GM18870 (cell line): ENCODE measurements at regions not wholly inside any gene's neighbourhood (a gene's known extent, or its start where the extent isn't known, plus 50 kb on each side); places are given as distances from the start of the nearest gene placed in this dataset.
A peak's percentile ranks its signal among the peaks of the same experiment; 100 is the strongest.
"Not testable (repeated sequence)": the region's sequence is repeated elsewhere in the genome, so short reads cannot be mapped to it uniquely, and the experiment has no call there.

Experiments
- ATAC-seq: cut with Tn5 transposase; IDR thresholded peaks from one replicate; pipeline ENCODE4 v1.9.1; 2021; ENCODE audit warnings: moderate library complexity; ENCODE audit not compliant: unreplicated experiment

DNA sequence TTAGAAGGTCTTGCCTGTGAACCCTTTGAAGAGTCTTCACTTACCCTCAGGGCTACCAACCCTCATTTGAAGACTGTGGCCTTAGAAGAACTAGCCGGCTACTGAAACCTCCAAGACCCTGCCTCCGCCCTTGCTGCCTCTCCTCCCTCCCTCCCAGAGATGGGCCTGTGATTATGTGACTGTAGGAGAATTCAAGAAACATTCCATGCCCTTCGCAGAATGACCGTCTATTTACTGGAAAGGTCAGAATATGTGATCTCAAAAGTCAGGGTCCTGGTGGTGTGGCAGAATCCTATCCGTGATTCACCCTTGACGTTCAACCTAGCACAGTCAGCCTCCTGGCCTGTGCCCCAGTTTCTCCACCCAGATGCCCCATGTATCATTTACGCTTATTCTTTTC, 109.6 kb downstream of the CTNND1 start:
- ATAC-seq = no peak

- ATAC-seq = no peak
These were observed 111.8 kb downstream of the CTNND1 start for GRCh38 chr11:57873196-57873911.

GRCh38 chr11:57874981-57875380, 113.4 kb downstream of the CTNND1 start:
- ATAC-seq = no peak

DNA sequence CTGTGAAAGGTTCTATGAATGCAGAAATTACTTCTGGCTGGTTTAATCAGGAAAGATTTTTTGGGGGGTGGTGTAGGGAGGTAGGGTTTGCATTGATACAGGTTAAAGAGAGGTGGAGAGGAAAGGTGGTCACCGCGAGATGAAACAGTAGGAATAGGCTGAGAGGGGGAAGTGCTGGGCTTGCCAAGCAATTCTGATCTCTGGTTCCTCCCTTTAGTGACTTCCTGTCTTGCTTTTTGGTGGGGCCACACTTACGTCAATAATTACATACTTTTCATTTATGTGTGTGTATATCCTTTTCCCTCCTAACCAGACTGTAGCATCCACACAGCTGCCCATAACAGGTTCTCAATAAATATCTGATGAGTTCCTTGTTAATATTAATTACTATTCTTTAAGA, 120.0 kb downstream of the CTNND1 start:
- ATAC-seq = no peak

- no peak for ATAC-seq
These were observed 122.0 kb downstream of the CTNND1 start for GRCh38 chr11:57883630-57884029.

- ATAC-seq = no peak
These were observed 123.9 kb downstream of the CTNND1 start for GRCh38 chr11:57885298-57886050.

DNA sequence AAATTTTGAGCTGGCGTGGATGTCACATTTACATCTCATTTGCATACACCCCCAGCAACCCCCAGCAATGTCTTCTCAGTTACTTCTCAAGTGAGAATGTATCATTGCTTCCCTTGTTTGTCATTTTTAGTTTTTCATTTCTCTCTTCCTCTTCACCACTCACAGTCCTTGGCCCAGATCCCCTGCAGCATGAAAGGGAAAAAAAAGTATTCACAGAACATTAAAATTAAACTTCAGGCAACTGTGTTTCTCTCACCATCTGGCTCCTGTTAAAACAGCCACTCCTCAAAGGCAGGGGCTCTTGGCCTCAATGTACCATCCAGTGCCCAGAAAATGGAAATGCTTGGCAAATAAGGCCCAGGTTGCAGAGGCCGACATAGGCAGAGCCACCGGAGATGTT, 126.8 kb downstream of the CTNND1 start:
- ATAC-seq = no peak

DNA sequence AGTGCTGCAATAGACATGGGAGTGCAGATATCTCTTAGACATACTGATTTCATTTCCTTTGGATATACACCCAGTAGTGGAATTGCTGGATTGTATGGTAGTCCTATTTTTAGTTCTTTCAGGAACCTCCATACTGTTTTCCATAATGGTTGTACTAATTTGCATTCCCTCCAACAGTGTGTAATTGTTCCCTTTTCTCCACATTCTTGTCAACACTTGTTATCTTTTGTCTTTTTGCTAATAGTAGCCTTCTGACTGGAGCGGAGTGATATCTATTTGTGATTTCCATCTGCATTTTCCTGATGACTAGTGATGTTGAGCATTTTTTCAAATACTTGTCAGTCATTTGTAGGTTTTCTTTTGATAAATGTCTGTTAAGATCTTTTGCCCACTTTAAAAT, 128.9 kb downstream of the CTNND1 start:
- no peak for ATAC-seq

GRCh38 chr11:57893200-57893599, 130.5 kb upstream of the OR9Q1 start:
- not testable (repeated sequence) for ATAC-seq

DNA sequence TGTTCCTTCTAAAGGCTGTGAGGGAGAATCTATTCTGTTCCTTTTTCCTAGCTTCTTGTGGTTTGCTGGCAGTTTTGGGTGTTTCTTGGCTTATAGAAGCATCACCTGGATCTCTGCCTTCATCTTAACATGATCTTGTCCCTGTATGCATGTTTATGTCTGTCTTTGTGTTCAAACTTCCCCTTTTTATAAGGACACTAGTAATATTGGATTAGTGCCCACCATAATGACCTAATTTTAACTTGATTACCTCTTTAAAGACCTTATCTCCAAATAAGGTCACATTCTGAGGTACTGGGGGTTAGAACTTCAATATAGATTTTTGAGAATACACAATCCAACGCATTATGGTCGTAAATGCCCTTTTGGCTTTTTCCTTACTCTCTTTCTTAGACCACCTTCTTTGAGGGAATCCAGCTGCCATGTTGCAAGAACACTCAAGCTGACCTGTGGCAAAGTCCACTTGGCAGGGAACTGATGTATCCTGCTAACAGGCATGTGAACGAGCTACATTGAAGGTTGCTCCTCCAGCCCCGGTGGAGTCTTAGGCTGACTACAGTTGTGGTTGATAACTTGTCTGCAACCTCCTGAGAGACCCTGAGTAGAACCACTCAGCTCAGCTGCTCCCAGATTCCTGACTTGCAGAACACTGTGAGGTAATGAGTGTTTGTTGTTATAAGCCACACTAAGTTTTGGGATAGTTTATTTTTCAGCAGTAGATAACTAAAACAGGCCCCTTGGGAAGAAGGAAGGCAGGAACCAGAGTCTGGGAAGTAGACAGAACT, 127.1 kb upstream of the OR9Q1 start:
- ATAC-seq = no peak

DNA sequence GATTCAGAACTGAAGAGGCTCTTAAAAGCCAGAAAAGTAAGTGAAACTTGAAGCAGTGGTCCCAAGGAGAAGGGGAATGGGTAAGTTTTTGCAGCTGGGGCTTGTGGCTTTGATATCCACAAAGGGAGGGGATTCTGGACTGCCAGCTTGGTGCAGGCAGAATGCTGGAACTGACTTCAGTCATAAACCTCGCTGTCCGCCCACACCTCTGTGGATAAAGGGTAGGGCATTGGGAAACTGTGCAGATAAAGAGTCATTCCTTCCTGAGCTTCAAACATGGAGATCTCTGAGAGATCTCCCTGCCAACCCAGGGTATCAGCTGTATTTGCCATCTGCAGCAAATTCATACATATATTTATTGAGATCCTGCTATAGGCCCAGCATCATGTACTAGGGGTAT, 124.3 kb upstream of the OR9Q1 start:
- ATAC-seq = no peak

DNA sequence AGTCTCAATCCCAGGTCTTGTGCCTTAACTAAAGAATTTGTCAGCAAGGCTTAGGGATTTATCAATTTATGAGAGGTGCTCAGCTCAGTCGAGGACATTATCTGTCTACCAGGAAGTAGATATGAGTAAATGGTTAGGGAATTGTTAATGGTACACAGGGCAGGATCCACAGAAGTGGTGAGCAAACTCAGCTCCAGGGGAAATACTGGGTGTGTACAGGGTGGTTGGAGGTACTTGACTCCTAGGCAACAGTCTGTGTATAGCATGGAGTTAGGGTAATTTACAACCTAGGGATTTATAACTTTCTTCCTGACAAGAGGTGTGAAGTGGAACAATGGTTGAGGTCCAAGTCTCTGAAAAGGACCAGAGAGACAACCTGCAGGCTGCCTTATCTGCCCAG, 123.4 kb upstream of the OR9Q1 start:
- no peak for ATAC-seq

- no peak for ATAC-seq
These were observed 122.4 kb upstream of the OR9Q1 start for GRCh38 chr11:57901278-57901677.

DNA sequence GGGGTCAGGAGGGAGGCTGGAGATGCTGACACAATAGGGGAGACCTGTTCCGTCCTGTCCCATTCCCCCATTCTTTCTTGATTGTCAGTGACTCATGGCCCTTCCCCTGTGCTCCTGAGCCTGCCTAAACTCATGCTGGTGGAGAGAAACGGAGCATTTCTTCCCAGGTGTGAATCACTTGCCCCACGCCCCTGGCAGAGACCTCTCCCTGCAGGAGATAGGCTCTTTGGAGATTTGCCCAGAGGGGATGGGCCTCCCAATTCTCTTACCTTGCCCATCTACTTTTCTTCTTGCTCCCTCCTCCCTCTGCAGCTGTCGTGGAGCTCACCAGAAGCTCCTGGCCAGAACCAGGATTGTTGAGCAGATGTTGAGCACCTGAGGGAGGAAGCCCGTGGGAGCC, 121.9 kb upstream of the OR9Q1 start:
- no peak for ATAC-seq

DNA sequence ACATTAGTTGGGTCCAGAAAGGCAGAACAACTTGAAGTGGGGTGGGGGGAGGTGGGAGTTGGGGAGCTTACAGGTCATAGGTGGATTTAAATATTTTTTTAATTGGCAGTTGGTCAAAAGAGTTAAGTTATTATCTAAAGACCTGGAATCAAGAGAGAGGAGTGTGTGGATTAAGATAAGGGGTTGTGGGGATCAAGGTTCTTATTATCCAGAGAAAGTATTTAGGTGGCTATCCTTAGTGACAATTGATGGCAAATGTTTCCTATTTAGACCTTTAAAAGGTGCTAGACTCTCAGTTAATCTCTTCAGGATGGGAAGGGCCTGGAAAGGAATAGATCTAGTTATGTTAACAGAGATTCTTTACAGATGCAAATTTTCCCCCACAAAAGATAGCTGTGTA, 120.7 kb upstream of the OR9Q1 start:
- no peak for ATAC-seq

- ATAC-seq = peak; percentile 88
These were observed 120.1 kb upstream of the OR9Q1 start for GRCh38 chr11:57903441-57904123.

DNA sequence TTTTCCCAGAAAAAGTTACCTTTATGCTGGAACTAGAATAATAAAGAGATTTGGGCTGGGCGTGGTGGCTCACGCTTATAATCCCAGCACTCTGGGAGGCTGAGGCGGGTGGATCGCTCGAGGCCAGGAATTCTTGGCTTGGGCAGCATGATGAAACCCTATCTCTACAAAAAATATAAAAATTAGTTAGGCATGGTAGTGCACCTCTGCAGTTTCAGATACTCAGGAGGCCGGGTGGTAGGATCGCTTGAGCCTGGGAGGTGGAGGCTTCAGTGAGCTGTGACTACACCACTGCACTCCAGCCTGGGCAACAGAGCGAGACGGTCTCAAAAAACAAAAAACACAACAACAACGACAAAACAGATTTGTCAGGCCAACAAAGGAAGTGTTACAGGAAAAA, 119.3 kb upstream of the OR9Q1 start:
- ATAC-seq = no peak

DNA sequence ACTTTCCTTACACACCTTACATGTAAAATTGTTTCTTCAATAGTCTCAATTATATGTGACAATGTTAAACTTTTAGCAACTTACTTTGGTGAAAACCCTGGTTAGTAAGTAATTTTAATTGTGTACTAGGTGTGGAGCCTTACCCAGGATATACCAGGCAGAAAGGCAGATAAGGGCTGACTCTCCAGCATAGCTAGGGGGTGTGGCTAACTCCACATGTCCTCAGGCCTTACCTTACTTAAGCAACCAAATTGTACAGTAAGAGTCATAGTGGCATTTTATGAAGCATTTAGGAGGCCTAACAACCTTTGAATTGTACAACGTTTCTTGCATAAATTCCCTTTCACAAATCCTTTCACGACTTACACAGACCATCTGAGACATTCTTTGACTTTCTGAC, 118.2 kb upstream of the OR9Q1 start:
- ATAC-seq = no peak

DNA sequence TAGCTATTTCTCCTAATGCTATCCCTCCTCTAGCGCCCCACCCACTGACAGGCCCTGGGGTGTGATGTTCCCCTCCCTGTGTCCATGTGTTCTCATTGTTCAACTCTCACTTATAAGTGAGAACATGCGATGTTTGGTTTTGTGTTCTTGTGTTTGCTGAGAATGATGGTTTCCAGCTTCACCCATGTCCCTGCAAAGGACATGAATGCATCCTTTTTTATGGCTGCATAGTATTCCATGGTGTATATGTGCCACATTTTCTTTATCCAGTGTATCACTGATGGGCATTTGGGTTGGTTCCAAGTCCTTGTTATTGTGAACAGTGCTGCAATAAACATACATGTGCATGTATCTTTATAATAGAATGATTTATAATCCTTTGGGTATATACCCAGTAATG, 115.3 kb upstream of the OR9Q1 start:
- ATAC-seq = not testable (repeated sequence)

GRCh38 chr11:57911522-57911921, 112.2 kb upstream of the OR9Q1 start:
- not testable (repeated sequence) for ATAC-seq
